ENCODE measurements at regions not wholly inside any gene's neighbourhood (a gene's known extent, or its start where the extent isn't known, plus 50 kb on each side); places are given as distances from the start of the nearest gene placed in this dataset.

DNA sequence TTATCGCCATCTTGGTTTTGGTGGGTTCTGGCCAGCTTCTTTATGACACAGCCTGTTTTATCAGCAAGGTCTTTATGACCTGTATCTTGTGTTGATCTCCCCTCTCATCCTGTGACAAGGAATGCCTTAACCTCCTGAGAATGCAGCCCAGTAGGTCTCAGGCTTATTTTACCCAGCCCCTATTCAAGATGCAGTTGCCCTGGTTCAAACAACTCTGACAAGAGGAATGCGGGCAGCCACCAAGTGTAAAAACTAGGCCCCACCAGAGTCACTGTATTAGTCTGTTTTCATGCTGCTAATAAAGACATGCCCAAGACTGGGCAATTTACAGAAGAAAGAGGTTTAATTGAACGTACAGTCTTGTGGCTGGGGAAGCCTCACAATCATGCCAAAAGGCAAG lies 671.3 kb downstream of the SORCS1 start:
- TF ChIP-seq, protein P1, sequence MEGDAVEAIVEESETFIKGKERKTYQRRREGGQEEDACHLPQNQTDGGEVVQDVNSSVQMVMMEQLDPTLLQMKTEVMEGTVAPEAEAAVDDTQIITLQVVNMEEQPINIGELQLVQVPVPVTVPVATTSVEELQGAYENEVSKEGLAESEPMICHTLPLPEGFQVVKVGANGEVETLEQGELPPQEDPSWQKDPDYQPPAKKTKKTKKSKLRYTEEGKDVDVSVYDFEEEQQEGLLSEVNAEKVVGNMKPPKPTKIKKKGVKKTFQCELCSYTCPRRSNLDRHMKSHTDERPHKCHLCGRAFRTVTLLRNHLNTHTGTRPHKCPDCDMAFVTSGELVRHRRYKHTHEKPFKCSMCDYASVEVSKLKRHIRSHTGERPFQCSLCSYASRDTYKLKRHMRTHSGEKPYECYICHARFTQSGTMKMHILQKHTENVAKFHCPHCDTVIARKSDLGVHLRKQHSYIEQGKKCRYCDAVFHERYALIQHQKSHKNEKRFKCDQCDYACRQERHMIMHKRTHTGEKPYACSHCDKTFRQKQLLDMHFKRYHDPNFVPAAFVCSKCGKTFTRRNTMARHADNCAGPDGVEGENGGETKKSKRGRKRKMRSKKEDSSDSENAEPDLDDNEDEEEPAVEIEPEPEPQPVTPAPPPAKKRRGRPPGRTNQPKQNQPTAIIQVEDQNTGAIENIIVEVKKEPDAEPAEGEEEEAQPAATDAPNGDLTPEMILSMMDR (IDR thresholded peaks at IDR 0.05): no peak
- TF ChIP-seq POLR2AphosphoS5 (IDR thresholded peaks at IDR 0.05) (no peak), POLR2A (IDR thresholded peaks at IDR 0.05) (no peak)
